WTC11 (cell line): ENCODE measurements at regions not wholly inside any gene's neighbourhood (a gene's known extent, or its start where the extent isn't known, plus 50 kb on each side); places are given as distances from the start of the nearest gene placed in this dataset.

Experiments
- CREB1 ChIP-seq: sonication (generic); formaldehyde crosslinking; IDR thresholded peaks from 2 replicates; pipeline ENCODE4 v1.8.0; 2023; ENCODE audit warnings: mild to moderate bottlenecking, missing genetic modification reagents
- NFYB ChIP-seq: sonication (generic); formaldehyde crosslinking; conservative IDR thresholded peaks from 2 replicates; pipeline ENCODE4 v1.8.0; 2022; ENCODE audit warnings: low read depth, missing genetic modification reagents
- NR2C2 ChIP-seq: sonication (generic); formaldehyde crosslinking; IDR thresholded peaks from 2 replicates; pipeline ENCODE4 v1.8.0; 2022; ENCODE audit warnings: mild to moderate bottlenecking, missing genetic modification reagents
- NR3C1 ChIP-seq: sonication (generic); formaldehyde crosslinking; conservative IDR thresholded peaks from 2 replicates; pipeline ENCODE4 v1.8.1; 2023; ENCODE audit warnings: low read depth, mild to moderate bottlenecking, missing genetic modification reagents
- SP1 ChIP-seq: sonication (generic); formaldehyde crosslinking; conservative IDR thresholded peaks from 2 replicates; pipeline ENCODE4 v1.8.1; 2022; ENCODE audit warnings: missing genetic modification reagents
- TF ChIP-seq, protein P1 (sequence below): fragments of 200-600 bp; IDR thresholded peaks from 2 replicates; pipeline ENCODE4 v1.8.0; 2022; ENCODE audit warnings: antibody characterized with exemption
- TF ChIP-seq, protein P2 (sequence below): sonication (generic); formaldehyde crosslinking; IDR thresholded peaks from 2 replicates; pipeline ENCODE4 v1.8.0; 2022; ENCODE audit warnings: mild to moderate bottlenecking, missing genetic modification reagents
- TF ChIP-seq, protein P3 (sequence below): sonication (generic); formaldehyde crosslinking; IDR thresholded peaks from 2 replicates; pipeline ENCODE4 v1.8.1; 2022; ENCODE audit warnings: low read depth, missing genetic modification reagents, borderline replicate concordance

DNA sequence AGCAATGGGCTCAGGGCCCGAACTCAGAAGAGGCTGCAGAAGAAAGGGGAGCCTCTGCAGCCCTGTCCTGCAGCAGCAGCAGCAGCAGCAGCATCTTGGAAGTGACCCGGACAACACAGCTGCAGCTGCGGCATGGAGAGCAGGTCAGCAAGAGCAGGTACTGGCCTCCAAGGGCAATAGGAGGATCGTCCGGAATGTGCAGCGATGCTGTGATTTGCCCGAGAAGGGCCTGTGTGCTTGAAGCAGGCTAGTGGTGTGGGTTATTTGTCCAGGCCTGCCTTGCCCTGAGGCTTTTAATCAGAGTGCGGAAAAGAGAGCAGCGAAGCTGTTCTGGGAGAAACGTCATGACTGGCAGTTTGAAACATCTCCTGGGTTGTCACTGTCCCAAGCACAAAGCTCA is 126.0 kb downstream of the F11 start:
- TF ChIP-seq CREB1 (no peak), NR2C2 (CRISPR knock-in tag) (no peak), NR3C1 (no peak), SP1 (CRISPR knock-in tag) (no peak), NFYB (CRISPR knock-in tag) (no peak)
- TF ChIP-seq, protein P1, sequence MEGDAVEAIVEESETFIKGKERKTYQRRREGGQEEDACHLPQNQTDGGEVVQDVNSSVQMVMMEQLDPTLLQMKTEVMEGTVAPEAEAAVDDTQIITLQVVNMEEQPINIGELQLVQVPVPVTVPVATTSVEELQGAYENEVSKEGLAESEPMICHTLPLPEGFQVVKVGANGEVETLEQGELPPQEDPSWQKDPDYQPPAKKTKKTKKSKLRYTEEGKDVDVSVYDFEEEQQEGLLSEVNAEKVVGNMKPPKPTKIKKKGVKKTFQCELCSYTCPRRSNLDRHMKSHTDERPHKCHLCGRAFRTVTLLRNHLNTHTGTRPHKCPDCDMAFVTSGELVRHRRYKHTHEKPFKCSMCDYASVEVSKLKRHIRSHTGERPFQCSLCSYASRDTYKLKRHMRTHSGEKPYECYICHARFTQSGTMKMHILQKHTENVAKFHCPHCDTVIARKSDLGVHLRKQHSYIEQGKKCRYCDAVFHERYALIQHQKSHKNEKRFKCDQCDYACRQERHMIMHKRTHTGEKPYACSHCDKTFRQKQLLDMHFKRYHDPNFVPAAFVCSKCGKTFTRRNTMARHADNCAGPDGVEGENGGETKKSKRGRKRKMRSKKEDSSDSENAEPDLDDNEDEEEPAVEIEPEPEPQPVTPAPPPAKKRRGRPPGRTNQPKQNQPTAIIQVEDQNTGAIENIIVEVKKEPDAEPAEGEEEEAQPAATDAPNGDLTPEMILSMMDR = no peak
- TF ChIP-seq, protein P2, sequence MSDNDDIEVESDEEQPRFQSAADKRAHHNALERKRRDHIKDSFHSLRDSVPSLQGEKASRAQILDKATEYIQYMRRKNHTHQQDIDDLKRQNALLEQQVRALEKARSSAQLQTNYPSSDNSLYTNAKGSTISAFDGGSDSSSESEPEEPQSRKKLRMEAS (CRISPR knock-in tag) = no peak
- TF ChIP-seq, protein P3, sequence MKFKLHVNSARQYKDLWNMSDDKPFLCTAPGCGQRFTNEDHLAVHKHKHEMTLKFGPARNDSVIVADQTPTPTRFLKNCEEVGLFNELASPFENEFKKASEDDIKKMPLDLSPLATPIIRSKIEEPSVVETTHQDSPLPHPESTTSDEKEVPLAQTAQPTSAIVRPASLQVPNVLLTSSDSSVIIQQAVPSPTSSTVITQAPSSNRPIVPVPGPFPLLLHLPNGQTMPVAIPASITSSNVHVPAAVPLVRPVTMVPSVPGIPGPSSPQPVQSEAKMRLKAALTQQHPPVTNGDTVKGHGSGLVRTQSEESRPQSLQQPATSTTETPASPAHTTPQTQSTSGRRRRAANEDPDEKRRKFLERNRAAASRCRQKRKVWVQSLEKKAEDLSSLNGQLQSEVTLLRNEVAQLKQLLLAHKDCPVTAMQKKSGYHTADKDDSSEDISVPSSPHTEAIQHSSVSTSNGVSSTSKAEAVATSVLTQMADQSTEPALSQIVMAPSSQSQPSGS = no peak
